Esophagus mucosa (tissue), 1 donor: ENCODE measurements at regions not wholly inside any gene's neighbourhood (a gene's known extent, or its start where the extent isn't known, plus 50 kb on each side); places are given as distances from the start of the nearest gene placed in this dataset.

Source experiments
- ATAC-seq: fragments of 200-7000 bp; cut with Tn5 transposase; one replicate; pipeline ENCODE4 v1.9.1; 2020
- donor health status: DM: yes; HTN: yes; CAD: no.

- no peak for ATAC-seq
Observed at GRCh38 chr6:44664716-44665115, 277.2 kb downstream of the CDC5L start.

GRCh38 chr6:44665143-44665542 lies 277.6 kb downstream of the CDC5L start:
- no peak for ATAC-seq

- ATAC-seq: no peak
Observed at GRCh38 chr6:44665683-44666082, 278.2 kb downstream of the CDC5L start.

- ATAC-seq: no peak
Observed at GRCh38 chr6:44666324-44666723, 278.8 kb downstream of the CDC5L start.

GRCh38 chr6:44667226-44667625 lies 279.7 kb downstream of the CDC5L start:
- no peak for ATAC-seq

- ATAC-seq: no peak
Observed at GRCh38 chr6:44667668-44668390, 280.3 kb downstream of the CDC5L start.

GRCh38 chr6:44668391-44668930 lies 281.0 kb downstream of the CDC5L start:
- no peak for ATAC-seq

GRCh38 chr6:44668976-44669934 lies 281.7 kb downstream of the CDC5L start:
- ATAC-seq: no peak

- no peak for ATAC-seq
Observed at GRCh38 chr6:44670146-44670545, 282.6 kb downstream of the CDC5L start.

- no peak for ATAC-seq
Observed at GRCh38 chr6:44671333-44671732, 283.8 kb downstream of the CDC5L start.

- ATAC-seq: no peak
Observed at GRCh38 chr6:44672086-44672485, 284.6 kb downstream of the CDC5L start.

GRCh38 chr6:44672841-44673240 lies 285.3 kb downstream of the CDC5L start:
- no peak for ATAC-seq

- peak; percentile 60 for ATAC-seq
Observed at GRCh38 chr6:44674226-44675155, 287.0 kb downstream of the CDC5L start.

- ATAC-seq: no peak
Observed at GRCh38 chr6:44675449-44675848, 287.9 kb downstream of the CDC5L start.

- no peak for ATAC-seq
Observed at GRCh38 chr6:44676246-44676790, 288.8 kb downstream of the CDC5L start.

GRCh38 chr6:44676826-44677433 lies 289.4 kb downstream of the CDC5L start:
- no peak for ATAC-seq

- no peak for ATAC-seq
Observed at GRCh38 chr6:44678252-44678935, 290.9 kb downstream of the CDC5L start.

GRCh38 chr6:44679438-44680201 lies 292.1 kb downstream of the CDC5L start:
- no peak for ATAC-seq

GRCh38 chr6:44680202-44680720 lies 292.8 kb downstream of the CDC5L start:
- ATAC-seq: peak; percentile 23

GRCh38 chr6:44681761-44682160 lies 294.3 kb downstream of the CDC5L start:
- ATAC-seq: no peak
